SK-N-MC (cell line): ENCODE measurements at regions not wholly inside any gene's neighbourhood (a gene's known extent, or its start where the extent isn't known, plus 50 kb on each side); places are given as distances from the start of the nearest gene placed in this dataset.

Experiments
- EZH2 ChIP-seq: fragments of 200-600 bp; sonication (generic); IDR thresholded peaks from one replicate; pipeline ENCODE4 v1.6.1; 2017; ENCODE audit warnings: antibody characterized with exemption
- POLR2AphosphoS5 ChIP-seq: IDR thresholded peaks from 2 replicates; pipeline ENCODE4 v1.6.1; 2012; ENCODE audit warnings: mild to moderate bottlenecking, low read depth, low read length, borderline replicate concordance

DNA sequence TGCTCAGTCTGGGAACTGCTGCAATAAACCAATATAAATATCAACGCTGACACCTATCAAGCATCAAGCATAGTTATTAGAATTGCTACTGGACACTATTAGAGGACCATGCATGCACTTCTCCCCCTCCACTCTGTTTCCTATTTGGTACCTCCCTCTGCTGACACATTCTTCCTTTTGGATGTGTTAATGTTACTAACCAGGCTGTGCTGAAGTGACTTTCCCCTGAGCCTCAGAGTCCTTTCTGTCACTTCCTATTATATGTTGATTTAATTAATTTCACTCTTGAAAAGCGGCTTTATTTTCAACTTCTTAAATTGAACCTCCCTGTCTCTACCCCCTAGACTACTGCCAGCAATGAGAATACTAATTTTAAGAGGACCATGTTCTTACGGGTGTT lies 379.1 kb downstream of the MCTP2 start:
- TF ChIP-seq POLR2AphosphoS5 (no peak), EZH2 (no peak)
